ENCODE measurements at regions not wholly inside any gene's neighbourhood (a gene's known extent, or its start where the extent isn't known, plus 50 kb on each side); places are given as distances from the start of the nearest gene placed in this dataset.

- ATAC-seq (ENCODE audit: low FRiP score): no peak
- DNase-seq: no peak
- 89 to 92% methylated on average over 11 of the region's 11 CpGs for WGBS, 2 donors
Measured at GRCh38 chr2:42876326-42876751, 84.0 kb upstream of the HAAO start.

GRCh38 chr2:42875880-42876279 lies 83.5 kb upstream of the HAAO start:
- Histone ChIP-seq H3K9me3 (ENCODE audit: control insufficient read depth, low read length) (no peaks in the 10 kb centered on the region), H3K27me3 (ENCODE audit: control insufficient read depth in 1 of 2, insufficient read depth in 2 of 2, low read length in 1 of 2) (no peaks in the 10 kb centered on the region), H3K27ac (ENCODE audit: low read depth in 1 of 2, low read length in 2 of 2) (peak overlapping the region in 1 of 2 donors; percentile 91), H3K4me1 (ENCODE audit: control insufficient read depth in 1 of 2, insufficient read depth in 2 of 2, low read length in 2 of 2) (peaks cover 0 to 2% of the 10 kb centered on the region in 2 donors), H3K36me3 (ENCODE audit: control insufficient read depth in 1 of 2, insufficient read depth in 2 of 2, low read length in 1 of 2) (no peaks in the 10 kb centered on the region), H3K4me3 (ENCODE audit: low read length in 2 of 2) (no peak overlapping the region)
- 71 to 73% methylated on average over 3 of the region's 3 CpGs for WGBS, 2 donors
- DNase-seq (no peak), ATAC-seq (ENCODE audit: low FRiP score) (no peak)
- intact Hi-C loops (cut with DNase I): loop anchor here in 1 of 2 donors (5.0 kb wide), 1 partner anchor 51 kb away; no protein-coding TSS in a partner anchor

More at GRCh38 chr2:42876326-42876751, 84.0 kb upstream of the HAAO start:
- intact Hi-C loops (cut with DNase I): loop anchor here in 1 of 2 donors (5.0 kb wide), 1 partner anchor 51 kb away; no protein-coding TSS in a partner anchor
- Histone ChIP-seq H3K4me3 (ENCODE audit: low read length in 2 of 2) (no peak overlapping the region), H3K27ac (ENCODE audit: low read depth in 1 of 2, low read length in 2 of 2) (no peak overlapping the region), H3K36me3 (ENCODE audit: control insufficient read depth in 1 of 2, insufficient read depth in 2 of 2, low read length in 1 of 2) (no peaks in the 10 kb centered on the region), H3K27me3 (ENCODE audit: control insufficient read depth in 1 of 2, insufficient read depth in 2 of 2, low read length in 1 of 2) (no peaks in the 10 kb centered on the region), H3K4me1 (ENCODE audit: control insufficient read depth in 1 of 2, insufficient read depth in 2 of 2, low read length in 2 of 2) (peaks cover 0 to 2% of the 10 kb centered on the region in 2 donors), H3K9me3 (ENCODE audit: control insufficient read depth, low read length) (no peaks in the 10 kb centered on the region)

GRCh38 chr2:42874949-42875801 lies 82.8 kb upstream of the HAAO start:
- WGBS, 2 donors: 17 to 18% methylated on average over 18 to 20 of the region's 20 CpGs
- H3K4me3 ChIP-seq (ENCODE audit: low read length in 2 of 2): no peak overlapping the region
- H3K9me3 ChIP-seq (ENCODE audit: control insufficient read depth, low read length): no peaks in the 10 kb centered on the region
- peaks cover 0 to 2% of the 10 kb centered on the region in 2 donors for H3K4me1 ChIP-seq (ENCODE audit: control insufficient read depth in 1 of 2, insufficient read depth in 2 of 2, low read length in 2 of 2)
- H3K27me3 ChIP-seq (ENCODE audit: control insufficient read depth in 1 of 2, insufficient read depth in 2 of 2, low read length in 1 of 2): no peaks in the 10 kb centered on the region
- peak overlapping the region; percentile 37 to 91 for H3K27ac ChIP-seq (ENCODE audit: low read depth in 1 of 2, low read length in 2 of 2)
- no peaks in the 10 kb centered on the region for H3K36me3 ChIP-seq (ENCODE audit: control insufficient read depth in 1 of 2, insufficient read depth in 2 of 2, low read length in 1 of 2)
- intact Hi-C loops (cut with DNase I): loop anchor here in 1 of 2 donors (5.0 kb wide), 1 partner anchor 52 kb away; no protein-coding TSS in a partner anchor
- DNase-seq (peak; percentile 85 to 87), ATAC-seq (ENCODE audit: low FRiP score) (peak; percentile 79)

- 84 to 89% methylated on average over 3 of the region's 3 CpGs for WGBS, 2 donors
- ATAC-seq (ENCODE audit: low FRiP score) (peak; percentile 70), DNase-seq (no peak)
- intact Hi-C loops (cut with DNase I): no loop called here
- Histone ChIP-seq H3K9me3 (ENCODE audit: control insufficient read depth, low read length) (no peaks in the 10 kb centered on the region), H3K27me3 (ENCODE audit: control insufficient read depth in 1 of 2, insufficient read depth in 2 of 2, low read length in 1 of 2) (no peaks in the 10 kb centered on the region), H3K4me3 (ENCODE audit: low read length in 2 of 2) (no peak overlapping the region), H3K36me3 (ENCODE audit: control insufficient read depth in 1 of 2, insufficient read depth in 2 of 2, low read length in 1 of 2) (no peaks in the 10 kb centered on the region), H3K4me1 (ENCODE audit: control insufficient read depth in 1 of 2, insufficient read depth in 2 of 2, low read length in 2 of 2) (peaks cover 2% of the 10 kb centered on the region in 2 donors), H3K27ac (ENCODE audit: low read depth in 1 of 2, low read length in 2 of 2) (no peak overlapping the region)
Measured at GRCh38 chr2:42872721-42873120, 80.3 kb upstream of the HAAO start.

- Histone ChIP-seq H3K4me3 (ENCODE audit: low read length in 2 of 2) (no peak overlapping the region), H3K36me3 (ENCODE audit: control insufficient read depth in 1 of 2, insufficient read depth in 2 of 2, low read length in 1 of 2) (no peaks in the 10 kb centered on the region), H3K4me1 (ENCODE audit: control insufficient read depth in 1 of 2, insufficient read depth in 2 of 2, low read length in 2 of 2) (peaks cover 2 to 4% of the 10 kb centered on the region in 2 donors), H3K9me3 (ENCODE audit: control insufficient read depth, low read length) (no peaks in the 10 kb centered on the region), H3K27ac (ENCODE audit: low read depth in 1 of 2, low read length in 2 of 2) (no peak overlapping the region), H3K27me3 (ENCODE audit: control insufficient read depth in 1 of 2, insufficient read depth in 2 of 2, low read length in 1 of 2) (no peaks in the 10 kb centered on the region)
- no peak for DNase-seq
- no peak for ATAC-seq (ENCODE audit: low FRiP score)
- intact Hi-C loops (cut with DNase I): no loop called here
- 91 to 96% methylated on average over 4 of the region's 4 CpGs for WGBS, 2 donors
Measured at GRCh38 chr2:42871372-42871771, 79.0 kb upstream of the HAAO start.

- Histone ChIP-seq H3K36me3 (ENCODE audit: control insufficient read depth in 1 of 2, insufficient read depth in 2 of 2, low read length in 1 of 2) (no peaks in the 10 kb centered on the region), H3K4me1 (ENCODE audit: control insufficient read depth in 1 of 2, insufficient read depth in 2 of 2, low read length in 2 of 2) (peaks cover 0 to 4% of the 10 kb centered on the region in 2 donors), H3K27ac (ENCODE audit: low read depth in 1 of 2, low read length in 2 of 2) (no peak overlapping the region), H3K9me3 (ENCODE audit: control insufficient read depth, low read length) (no peaks in the 10 kb centered on the region), H3K27me3 (ENCODE audit: control insufficient read depth in 1 of 2, insufficient read depth in 2 of 2, low read length in 1 of 2) (no peaks in the 10 kb centered on the region), H3K4me3 (ENCODE audit: low read length in 2 of 2) (no peak overlapping the region)
- DNase-seq: no peak
- no peak for ATAC-seq (ENCODE audit: low FRiP score)
- 96 to 98% methylated on average over 2 of the region's 2 CpGs for WGBS, 2 donors
- intact Hi-C loops (cut with DNase I): no loop called here
Measured at GRCh38 chr2:42868874-42869273, 76.5 kb upstream of the HAAO start.

- Histone ChIP-seq H3K4me1 (ENCODE audit: control insufficient read depth in 1 of 2, insufficient read depth in 2 of 2, low read length in 2 of 2) (peaks cover 0 to 4% of the 10 kb centered on the region in 2 donors), H3K27me3 (ENCODE audit: control insufficient read depth in 1 of 2, insufficient read depth in 2 of 2, low read length in 1 of 2) (no peaks in the 10 kb centered on the region), H3K4me3 (ENCODE audit: low read length in 2 of 2) (no peak overlapping the region), H3K9me3 (ENCODE audit: control insufficient read depth, low read length) (no peaks in the 10 kb centered on the region), H3K27ac (ENCODE audit: low read depth in 1 of 2, low read length in 2 of 2) (no peak overlapping the region), H3K36me3 (ENCODE audit: control insufficient read depth in 1 of 2, insufficient read depth in 2 of 2, low read length in 1 of 2) (no peaks in the 10 kb centered on the region)
- 85 to 93% methylated on average over 3 of the region's 3 CpGs for WGBS, 2 donors
- ATAC-seq (ENCODE audit: low FRiP score) (no peak), DNase-seq (no peak)
- intact Hi-C loops (cut with DNase I): no loop called here
Measured at GRCh38 chr2:42868096-42868495, 75.7 kb upstream of the HAAO start.

GRCh38 chr2:42867093-42868065 lies 75.0 kb upstream of the HAAO start:
- H3K4me1 ChIP-seq (ENCODE audit: control insufficient read depth in 1 of 2, insufficient read depth in 2 of 2, low read length in 2 of 2): peaks cover 0 to 4% of the 10 kb centered on the region in 2 donors
- H3K27me3 ChIP-seq (ENCODE audit: control insufficient read depth in 1 of 2, insufficient read depth in 2 of 2, low read length in 1 of 2): no peaks in the 10 kb centered on the region
- intact Hi-C loops (cut with DNase I): loop anchor here in 1 of 2 donors (2.0 kb wide), 1 partner anchor 57 kb away; no protein-coding TSS in a partner anchor
- peak; percentile 69 for ATAC-seq (ENCODE audit: low FRiP score)
- no peaks in the 10 kb centered on the region for H3K36me3 ChIP-seq (ENCODE audit: control insufficient read depth in 1 of 2, insufficient read depth in 2 of 2, low read length in 1 of 2)
- DNase-seq: no peak
- 17 to 22% methylated on average over 11 of the region's 11 CpGs for WGBS, 2 donors
- no peaks in the 10 kb centered on the region for H3K9me3 ChIP-seq (ENCODE audit: control insufficient read depth, low read length)
- no peak overlapping the region for H3K4me3 ChIP-seq (ENCODE audit: low read length in 2 of 2)
- H3K27ac ChIP-seq (ENCODE audit: low read depth in 1 of 2, low read length in 2 of 2): peak overlapping the region; percentile 79 to 92
